Activated CD8-positive, alpha-beta T cell treated with anti-CD3 and anti-CD28 coated beads, Interleukin-2, amount 10 ng/mL, durations not matched to agents 7 days and 5 days (primary cell): ENCODE measurements at regions not wholly inside any gene's neighbourhood (a gene's known extent, or its start where the extent isn't known, plus 50 kb on each side); places are given as distances from the start of the nearest gene placed in this dataset.

ENCODE experiments used
- ATAC-seq: fragments of 150-1000 bp; cut with Tn5 transposase; one replicate; pipeline ENCODE4 v1.10.0; 2021; ENCODE audit warnings: moderate library complexity
- CTCF ChIA-PET: fragments of 350-600 bp; sonication (Branson Sonifier 250); formaldehyde crosslinking; loops from one replicate; lab custom pipeline; 2021; ENCODE audit warnings: antibody characterized with exemption; lab: Charles Lee
- POLR2A ChIA-PET: fragments of 350-600 bp; sonication (Branson Sonifier 250); formaldehyde crosslinking; loops from one replicate; lab custom pipeline; 2021; ENCODE audit warnings: antibody characterized with exemption; lab: Charles Lee
- DNase-seq: peaks from one replicate; pipeline ENCODE4 v3.0.0-alpha.2; 2020
- H3K27ac Mint-ChIP-seq: one replicate; pipeline ENCODE4 v1.8.0; 2021; ENCODE audit warnings: mild to moderate bottlenecking, mixed read lengths
- H3K27me3 Mint-ChIP-seq: one replicate; pipeline ENCODE4 v1.8.0; 2021; ENCODE audit warnings: low read depth, mixed read lengths
- H3K36me3 Mint-ChIP-seq: one replicate; pipeline ENCODE4 v1.8.0; 2021; ENCODE audit warnings: low read depth, mixed read lengths
- H3K4me1 Mint-ChIP-seq: one replicate; pipeline ENCODE4 v1.8.0; 2021; ENCODE audit warnings: low read depth, mixed read lengths
- H3K4me3 Mint-ChIP-seq: one replicate; pipeline ENCODE4 v1.8.0; 2021; ENCODE audit warnings: mild to moderate bottlenecking, mixed read lengths
- H3K9me3 Mint-ChIP-seq: one replicate; pipeline ENCODE4 v1.8.0; 2022; ENCODE audit warnings: mixed read lengths; ENCODE audit not compliant: insufficient read depth

GRCh38 chr18:8501044-8501443 lies 108.2 kb upstream of the RAB12 start:
- peaks cover 14% of the 10 kb centered on the region for H3K27me3 Mint-ChIP-seq
- CTCF ChIA-PET: no interaction called here
- no peaks in the 10 kb centered on the region for H3K4me1 Mint-ChIP-seq
- H3K36me3 Mint-ChIP-seq: no peaks in the 10 kb centered on the region
- DNase-seq (no peak), ATAC-seq (no peak)
- POLR2A ChIA-PET: interaction anchor here (0.6 kb wide), 1 partner anchor 8 kb away, joined by 3 read pairs; no protein-coding TSS in a partner anchor
- no peak overlapping the region for H3K27ac Mint-ChIP-seq
- H3K4me3 Mint-ChIP-seq: no peak overlapping the region
- H3K9me3 Mint-ChIP-seq: no peaks in the 10 kb centered on the region

- DNase-seq: no peak
- Mint-ChIP-seq H3K36me3 (no peaks in the 10 kb centered on the region), H3K4me1 (peaks cover 6% of the 10 kb centered on the region), H3K4me3 (no peak overlapping the region), H3K9me3 (no peaks in the 10 kb centered on the region), H3K27me3 (peaks cover 17% of the 10 kb centered on the region), H3K27ac (no peak overlapping the region)
- no peak for ATAC-seq
- POLR2A ChIA-PET: no interaction called here
- CTCF ChIA-PET: no interaction called here
These were observed 106.0 kb upstream of the RAB12 start for GRCh38 chr18:8503248-8503647.

- H3K4me1 Mint-ChIP-seq: peaks cover 6% of the 10 kb centered on the region
- no peaks in the 10 kb centered on the region for H3K36me3 Mint-ChIP-seq
- H3K9me3 Mint-ChIP-seq: no peaks in the 10 kb centered on the region
- ChIA-PET CTCF (no interaction called here), POLR2A (no interaction called here)
- no peak overlapping the region for H3K27ac Mint-ChIP-seq
- H3K27me3 Mint-ChIP-seq: peaks cover 17% of the 10 kb centered on the region
- no peak for DNase-seq
- no peak overlapping the region for H3K4me3 Mint-ChIP-seq
- no peak for ATAC-seq
These were observed 104.8 kb upstream of the RAB12 start for GRCh38 chr18:8504424-8504823.

GRCh38 chr18:8504880-8505435 lies 104.3 kb upstream of the RAB12 start:
- CTCF ChIA-PET: no interaction called here

GRCh38 chr18:8506251-8507049 lies 102.8 kb upstream of the RAB12 start:
- Mint-ChIP-seq H3K27me3 (peaks cover 17% of the 10 kb centered on the region), H3K27ac (no peak overlapping the region), H3K9me3 (no peaks in the 10 kb centered on the region), H3K4me1 (peaks cover 25% of the 10 kb centered on the region), H3K36me3 (no peaks in the 10 kb centered on the region), H3K4me3 (no peak overlapping the region)
- DNase-seq (no peak), ATAC-seq (no peak)
- ChIA-PET CTCF (no interaction called here), POLR2A (no interaction called here)

More at GRCh38 chr18:8504880-8505435, 104.3 kb upstream of the RAB12 start:
- no peak overlapping the region for H3K4me3 Mint-ChIP-seq
- no peak overlapping the region for H3K27ac Mint-ChIP-seq
- peaks cover 10% of the 10 kb centered on the region for H3K4me1 Mint-ChIP-seq
- H3K27me3 Mint-ChIP-seq: peaks cover 17% of the 10 kb centered on the region
- H3K36me3 Mint-ChIP-seq: no peaks in the 10 kb centered on the region
- no peak for ATAC-seq
- DNase-seq: no peak
- H3K9me3 Mint-ChIP-seq: no peaks in the 10 kb centered on the region
- POLR2A ChIA-PET: no interaction called here

GRCh38 chr18:8507361-8507760 lies 101.9 kb upstream of the RAB12 start:
- DNase-seq (no peak), ATAC-seq (no peak)
- H3K4me3 Mint-ChIP-seq: no peak overlapping the region
- CTCF ChIA-PET: no interaction called here
- POLR2A ChIA-PET: no interaction called here
- peaks cover 19% of the 10 kb centered on the region for H3K27me3 Mint-ChIP-seq
- peaks cover 28% of the 10 kb centered on the region for H3K4me1 Mint-ChIP-seq
- H3K9me3 Mint-ChIP-seq: no peaks in the 10 kb centered on the region
- H3K36me3 Mint-ChIP-seq: no peaks in the 10 kb centered on the region
- H3K27ac Mint-ChIP-seq: no peak overlapping the region

- no peaks in the 10 kb centered on the region for H3K9me3 Mint-ChIP-seq
- ChIA-PET POLR2A (interaction anchor here (0.7 kb wide), 1 partner anchor 480 kb away, joined by 4 read pairs; no protein-coding TSS in a partner anchor), CTCF (no interaction called here)
- peaks cover 20% of the 10 kb centered on the region for H3K27me3 Mint-ChIP-seq
- no peaks in the 10 kb centered on the region for H3K36me3 Mint-ChIP-seq
- no peak overlapping the region for H3K27ac Mint-ChIP-seq
- no peak overlapping the region for H3K4me3 Mint-ChIP-seq
- H3K4me1 Mint-ChIP-seq: peaks cover 28% of the 10 kb centered on the region
- no peak for DNase-seq
- no peak for ATAC-seq
These were observed 101.1 kb upstream of the RAB12 start for GRCh38 chr18:8507915-8508705.

- H3K9me3 Mint-ChIP-seq: no peaks in the 10 kb centered on the region
- no peak overlapping the region for H3K4me3 Mint-ChIP-seq
- H3K27ac Mint-ChIP-seq: no peak overlapping the region
- peaks cover 22% of the 10 kb centered on the region for H3K27me3 Mint-ChIP-seq
- POLR2A ChIA-PET: no interaction called here
- ATAC-seq (no peak), DNase-seq (no peak)
- peaks cover 22% of the 10 kb centered on the region for H3K4me1 Mint-ChIP-seq
- H3K36me3 Mint-ChIP-seq: no peaks in the 10 kb centered on the region
- CTCF ChIA-PET: no interaction called here
These were observed 96.0 kb upstream of the RAB12 start for GRCh38 chr18:8513249-8513648.

GRCh38 chr18:8514409-8514808 lies 94.8 kb upstream of the RAB12 start:
- H3K27me3 Mint-ChIP-seq: peaks cover 21% of the 10 kb centered on the region
- ATAC-seq (no peak), DNase-seq (no peak)
- no peak overlapping the region for H3K4me3 Mint-ChIP-seq
- ChIA-PET POLR2A (no interaction called here), CTCF (no interaction called here)
- H3K9me3 Mint-ChIP-seq: no peaks in the 10 kb centered on the region
- H3K27ac Mint-ChIP-seq: no peak overlapping the region
- H3K36me3 Mint-ChIP-seq: no peaks in the 10 kb centered on the region
- peaks cover 22% of the 10 kb centered on the region for H3K4me1 Mint-ChIP-seq

GRCh38 chr18:8515142-8515865 lies 93.9 kb upstream of the RAB12 start:
- Mint-ChIP-seq H3K4me1 (peaks cover 14% of the 10 kb centered on the region), H3K27ac (no peak overlapping the region), H3K27me3 (peaks cover 21% of the 10 kb centered on the region), H3K4me3 (no peak overlapping the region), H3K9me3 (no peaks in the 10 kb centered on the region), H3K36me3 (no peaks in the 10 kb centered on the region)
- ATAC-seq (no peak), DNase-seq (no peak)
- POLR2A ChIA-PET: no interaction called here
- CTCF ChIA-PET: no interaction called here

- Mint-ChIP-seq H3K36me3 (no peaks in the 10 kb centered on the region), H3K27ac (no peak overlapping the region), H3K27me3 (peaks cover 29% of the 10 kb centered on the region), H3K4me1 (peaks cover 3% of the 10 kb centered on the region), H3K9me3 (peaks cover 4% of the 10 kb centered on the region), H3K4me3 (no peak overlapping the region)
- DNase-seq (no peak), ATAC-seq (no peak)
- ChIA-PET CTCF (no interaction called here), POLR2A (no interaction called here)
These were observed 92.6 kb upstream of the RAB12 start for GRCh38 chr18:8516371-8517250.
